GDM1 (cell line): ENCODE measurements at regions not wholly inside any gene's neighbourhood (a gene's known extent, or its start where the extent isn't known, plus 50 kb on each side); places are given as distances from the start of the nearest gene placed in this dataset.
"Not testable (repeated sequence)": the region's sequence is repeated elsewhere in the genome, so short reads cannot be mapped to it uniquely, and the experiment has no call there.

Experiments used
- DNase-seq: peaks from one replicate; lab custom pipeline; 2025; lab: John Stamatoyannopoulos, UW

DNA sequence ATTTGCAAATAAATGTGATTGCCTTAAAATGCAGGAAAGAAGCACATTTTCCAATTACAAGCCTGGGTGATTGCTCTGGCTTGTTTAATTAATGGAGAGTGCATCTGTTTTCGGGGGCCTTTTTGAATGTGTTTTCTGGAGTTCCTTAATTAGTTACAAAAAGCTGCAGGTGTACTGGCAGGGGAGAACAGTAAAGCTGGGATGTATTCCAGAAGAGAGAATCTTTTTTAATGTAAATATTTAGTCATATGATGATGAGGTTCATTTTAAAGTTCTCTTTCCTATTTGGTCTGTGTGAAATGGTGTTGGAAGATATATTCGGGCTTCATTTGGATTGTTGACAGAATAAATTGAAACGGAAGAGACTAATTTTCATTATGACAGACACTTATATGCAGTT is 70.9 kb upstream of the N4BP1 start:
- DNase-seq: no peak

DNA sequence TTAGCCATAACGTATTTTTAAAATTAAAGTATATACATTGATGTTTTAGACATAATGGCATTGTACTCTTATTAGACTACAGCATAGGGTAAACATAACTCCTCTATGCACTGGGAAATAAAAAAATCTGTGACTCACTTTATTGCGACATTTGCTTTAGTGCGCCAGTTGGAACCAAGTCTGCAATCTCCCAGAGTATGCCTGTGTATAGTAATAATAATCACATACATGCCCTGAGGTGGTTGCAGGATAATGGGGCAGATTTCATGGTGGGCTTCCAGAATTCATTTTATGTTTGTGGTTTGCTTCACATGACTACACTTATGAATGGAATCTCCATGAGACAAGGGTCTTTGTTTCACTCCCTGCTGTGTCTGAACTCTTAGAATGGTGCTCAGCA is 66.9 kb upstream of the N4BP1 start:
- DNase-seq: no peak

DNA sequence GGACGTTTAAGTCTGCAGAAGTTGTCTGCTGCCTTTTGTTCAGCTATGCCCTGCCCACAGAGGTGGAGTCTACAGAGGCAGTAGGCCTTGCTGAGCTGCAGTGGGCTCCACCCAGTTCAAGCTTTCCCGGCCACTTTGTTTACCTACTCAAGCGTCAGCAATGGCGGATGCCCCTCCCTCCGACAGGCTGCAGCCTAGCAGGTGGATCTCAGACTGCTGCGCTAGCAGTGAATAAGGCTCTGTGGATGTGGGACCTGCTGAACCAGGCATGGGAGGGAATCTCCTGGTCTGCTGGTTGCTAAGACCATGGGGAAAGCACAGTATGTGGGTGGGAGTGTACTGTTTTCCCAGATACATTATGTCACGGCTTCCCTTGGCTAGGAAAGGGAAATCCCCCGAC is 58.2 kb upstream of the N4BP1 start:
- DNase-seq: not testable (repeated sequence)

DNA sequence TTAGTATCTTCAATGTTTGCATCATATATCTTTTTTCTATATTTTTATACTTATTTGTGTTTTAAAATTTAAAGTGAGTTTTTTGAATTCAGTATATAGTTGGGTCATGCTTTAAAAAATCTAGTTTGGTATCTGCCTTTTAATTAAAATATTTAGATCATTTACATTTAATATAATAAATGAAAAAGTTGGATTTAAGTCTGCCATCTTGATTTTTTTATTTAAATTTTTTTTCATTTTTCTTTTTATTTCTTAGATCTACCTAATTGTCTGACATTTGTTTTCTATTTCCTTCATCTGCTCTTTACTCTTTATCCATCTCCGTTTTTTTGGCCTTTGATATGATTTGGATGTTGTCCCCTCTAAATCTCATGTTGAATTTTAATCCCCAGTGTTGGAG is 50.0 kb upstream of the N4BP1 start:
- no peak for DNase-seq
